Activated naive CD8-positive, alpha-beta T cell (primary cell): ENCODE measurements at regions not wholly inside any gene's neighbourhood (a gene's known extent, or its start where the extent isn't known, plus 50 kb on each side); places are given as distances from the start of the nearest gene placed in this dataset.

ENCODE experiments used
- H3K27ac Mint-ChIP-seq: one replicate; pipeline ENCODE4 v1.8.0; 2021; ENCODE audit warnings: mixed read lengths
- H3K27me3 Mint-ChIP-seq: one replicate; pipeline ENCODE4 v1.8.0; 2021; ENCODE audit warnings: mixed read lengths
- H3K36me3 Mint-ChIP-seq: one replicate; pipeline ENCODE4 v1.8.0; 2021; ENCODE audit warnings: mixed read lengths
- H3K4me1 Mint-ChIP-seq: one replicate; pipeline ENCODE4 v1.8.0; 2021; ENCODE audit warnings: low read depth, mixed read lengths
- H3K4me3 Mint-ChIP-seq: one replicate; pipeline ENCODE4 v1.8.0; 2021; ENCODE audit warnings: mild to moderate bottlenecking, mixed read lengths
- H3K9me3 Mint-ChIP-seq: one replicate; pipeline ENCODE4 v1.8.0; 2021; ENCODE audit warnings: low read depth, mixed read lengths

DNA sequence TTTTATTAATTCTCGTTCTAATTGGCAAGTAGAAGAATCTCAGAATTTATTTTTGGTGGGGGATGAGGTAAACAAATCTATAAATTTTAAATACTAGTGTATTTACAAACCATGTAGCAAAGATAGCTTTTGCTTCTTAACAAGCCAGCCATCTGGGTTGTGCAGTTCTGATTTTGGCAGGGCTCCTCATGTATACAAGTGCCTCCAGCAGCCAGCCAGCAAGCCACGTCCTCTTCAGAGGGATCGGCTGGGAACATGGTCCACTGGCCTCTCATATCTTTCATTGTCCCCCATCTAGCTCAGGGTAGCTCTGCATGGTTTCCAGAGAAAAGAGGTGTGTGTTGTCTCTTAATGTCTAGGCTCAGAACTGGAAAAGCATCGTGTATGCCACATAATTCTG, 659.1 kb downstream of the MRPL39 start:
- Mint-ChIP-seq H3K4me1 (no peaks in the 10 kb centered on the region), H3K27me3 (no peaks in the 10 kb centered on the region), H3K9me3 (no peaks in the 10 kb centered on the region), H3K36me3 (no peaks in the 10 kb centered on the region), H3K27ac (no peak overlapping the region), H3K4me3 (no peak overlapping the region)

DNA sequence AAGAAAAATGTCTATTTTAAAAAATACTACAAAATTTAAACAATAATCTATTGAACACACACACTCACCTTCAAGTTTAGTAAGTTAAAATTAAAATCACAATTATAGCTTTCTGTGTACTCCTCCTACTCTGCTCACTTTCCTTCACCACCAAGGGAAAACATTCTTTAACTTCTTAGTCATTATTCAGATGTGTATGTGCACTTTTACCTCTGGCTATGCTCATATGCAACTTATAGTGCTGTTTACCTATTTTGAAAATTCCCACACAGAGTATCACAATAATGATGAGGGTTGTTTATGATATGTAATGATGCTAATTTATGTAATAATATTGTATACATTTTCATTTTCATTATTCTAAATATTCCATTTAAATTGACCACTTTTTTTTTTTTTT, 661.4 kb downstream of the MRPL39 start:
- H3K4me1 Mint-ChIP-seq, result no peaks in the 10 kb centered on the region
- no peaks in the 10 kb centered on the region for H3K36me3 Mint-ChIP-seq
- H3K9me3 Mint-ChIP-seq, result no peaks in the 10 kb centered on the region
- H3K27me3 Mint-ChIP-seq, result no peaks in the 10 kb centered on the region
- no peak overlapping the region for H3K27ac Mint-ChIP-seq
- H3K4me3 Mint-ChIP-seq, result no peak overlapping the region

DNA sequence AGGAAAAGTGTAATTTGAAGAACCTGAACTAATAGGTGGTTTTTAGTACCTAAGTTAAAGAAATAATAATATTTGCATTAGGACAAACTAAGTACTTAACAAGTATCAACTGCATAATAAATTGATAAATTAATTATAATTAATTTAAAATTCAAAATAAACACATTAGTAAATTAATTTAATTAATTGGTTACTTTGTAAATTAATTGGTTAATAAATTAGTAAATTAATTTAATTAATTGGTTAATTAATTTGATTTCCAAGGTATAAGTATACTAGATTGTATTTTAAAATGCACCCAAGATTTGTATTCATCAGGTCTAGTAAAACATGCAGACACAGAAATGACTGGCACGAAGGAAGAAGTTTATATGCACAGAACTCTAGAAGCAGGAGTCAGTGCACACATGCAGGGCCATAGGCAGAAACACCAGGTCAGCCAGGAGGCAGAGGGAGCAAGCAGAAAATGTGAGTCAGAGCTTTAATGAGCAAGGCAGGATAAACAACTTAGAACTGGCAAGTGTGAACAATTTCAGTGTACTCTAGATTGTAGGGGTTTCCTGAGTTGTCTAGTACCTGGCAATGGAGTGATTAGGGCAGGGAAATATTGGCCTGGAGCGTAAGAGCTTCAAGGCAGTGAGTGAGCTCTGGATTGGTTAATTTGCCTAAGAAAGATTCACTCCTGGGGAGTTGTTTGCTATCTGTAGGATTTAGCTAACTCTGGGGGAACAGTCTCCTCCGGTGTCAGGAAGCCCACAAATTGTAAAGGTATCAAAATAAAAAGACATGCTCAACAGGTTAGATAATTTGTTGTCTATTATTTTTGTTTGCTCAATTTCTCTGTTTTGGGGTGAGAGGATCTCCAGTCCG, 665.7 kb downstream of the MRPL39 start:
- Mint-ChIP-seq H3K9me3 (no peaks in the 10 kb centered on the region), H3K4me3 (no peak overlapping the region), H3K27ac (no peak overlapping the region), H3K36me3 (no peaks in the 10 kb centered on the region), H3K27me3 (no peaks in the 10 kb centered on the region), H3K4me1 (no peaks in the 10 kb centered on the region)

DNA sequence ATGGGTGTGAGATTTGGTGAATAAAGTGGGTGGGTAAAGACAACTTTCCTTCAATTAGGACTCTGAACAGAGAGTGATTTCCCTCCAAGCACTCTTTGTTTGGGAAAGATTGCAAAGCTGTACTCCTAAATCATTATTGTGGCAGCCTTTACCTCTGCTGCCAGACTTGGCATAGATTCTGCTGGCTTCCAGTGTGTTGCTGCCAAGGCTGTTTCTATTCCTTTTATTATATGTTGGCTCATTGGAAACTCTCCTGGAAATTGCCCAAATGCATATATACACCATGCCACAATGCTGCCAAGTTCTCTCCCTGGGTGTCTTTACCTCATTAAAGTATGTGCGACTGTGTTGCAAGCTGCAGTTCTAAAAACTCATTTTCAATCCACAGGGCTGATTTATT, 668.0 kb downstream of the MRPL39 start:
- no peaks in the 10 kb centered on the region for H3K4me1 Mint-ChIP-seq
- no peaks in the 10 kb centered on the region for H3K36me3 Mint-ChIP-seq
- H3K27ac Mint-ChIP-seq, result no peak overlapping the region
- no peaks in the 10 kb centered on the region for H3K9me3 Mint-ChIP-seq
- no peak overlapping the region for H3K4me3 Mint-ChIP-seq
- H3K27me3 Mint-ChIP-seq, result no peaks in the 10 kb centered on the region

DNA sequence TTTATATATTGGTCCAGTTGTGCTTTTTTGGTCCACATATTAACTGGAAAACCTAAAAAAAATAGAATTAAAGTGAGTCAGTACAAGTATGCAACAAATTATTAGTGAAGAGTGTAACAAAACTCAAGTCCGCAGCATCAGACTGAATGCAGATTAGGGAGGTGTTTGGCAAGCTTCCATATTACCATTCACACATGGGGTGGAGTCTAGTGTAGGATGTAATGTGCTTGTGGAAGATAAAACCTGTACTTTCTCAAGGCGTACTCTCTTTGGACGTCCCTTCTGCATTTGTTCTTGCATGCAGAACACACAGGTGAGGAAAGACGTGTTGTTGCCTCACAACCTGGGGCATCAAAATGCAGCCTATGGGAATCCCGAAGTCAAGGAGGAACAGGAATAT, 668.7 kb downstream of the MRPL39 start:
- Mint-ChIP-seq H3K9me3 (no peaks in the 10 kb centered on the region), H3K36me3 (no peaks in the 10 kb centered on the region), H3K27me3 (no peaks in the 10 kb centered on the region), H3K4me3 (no peak overlapping the region), H3K27ac (no peak overlapping the region), H3K4me1 (no peaks in the 10 kb centered on the region)

DNA sequence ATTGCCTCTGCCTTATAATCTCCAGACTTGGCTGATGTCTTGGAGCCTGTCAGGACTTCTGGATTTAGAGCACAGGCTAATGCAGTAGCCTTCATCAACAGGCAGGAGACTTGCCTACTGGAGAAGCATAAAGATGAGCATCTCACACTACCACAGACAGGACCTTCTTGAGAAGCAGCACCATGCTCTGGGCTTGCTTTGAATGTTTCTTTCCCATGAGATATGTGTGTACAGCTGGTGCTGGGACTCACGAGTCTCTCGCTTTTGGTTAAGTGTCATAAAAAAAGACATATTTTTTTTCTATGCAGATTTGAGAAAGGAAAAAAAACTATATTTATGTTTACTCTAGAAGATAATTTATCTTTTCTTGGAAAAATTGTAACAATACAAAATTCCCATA, 671.3 kb downstream of the MRPL39 start:
- Mint-ChIP-seq H3K27me3 (no peaks in the 10 kb centered on the region), H3K4me3 (no peak overlapping the region), H3K9me3 (no peaks in the 10 kb centered on the region), H3K27ac (no peak overlapping the region), H3K36me3 (no peaks in the 10 kb centered on the region), H3K4me1 (no peaks in the 10 kb centered on the region)

DNA sequence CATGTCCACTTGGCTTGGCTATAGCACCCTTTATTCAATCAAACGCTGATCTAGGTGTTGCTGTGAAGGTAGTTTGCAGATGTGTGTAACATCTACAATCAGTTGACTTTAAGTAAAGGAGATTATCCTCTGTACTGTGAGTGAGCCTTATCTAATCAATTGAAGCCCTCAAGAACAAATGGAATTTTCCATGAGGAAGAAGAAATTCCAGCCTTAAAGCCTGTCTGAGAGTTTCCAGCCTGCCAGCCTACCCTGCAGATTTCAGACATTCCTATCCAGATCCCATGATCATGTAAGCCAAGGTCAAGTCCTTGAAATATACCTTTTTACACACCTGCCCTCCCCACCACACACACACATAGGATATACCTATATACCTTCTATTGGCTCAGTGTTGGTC, 696.7 kb downstream of the MRPL39 start:
- H3K27ac Mint-ChIP-seq, result no peak overlapping the region
- no peaks in the 10 kb centered on the region for H3K9me3 Mint-ChIP-seq
- H3K27me3 Mint-ChIP-seq, result no peaks in the 10 kb centered on the region
- no peaks in the 10 kb centered on the region for H3K4me1 Mint-ChIP-seq
- H3K36me3 Mint-ChIP-seq, result no peaks in the 10 kb centered on the region
- H3K4me3 Mint-ChIP-seq, result no peak overlapping the region

DNA sequence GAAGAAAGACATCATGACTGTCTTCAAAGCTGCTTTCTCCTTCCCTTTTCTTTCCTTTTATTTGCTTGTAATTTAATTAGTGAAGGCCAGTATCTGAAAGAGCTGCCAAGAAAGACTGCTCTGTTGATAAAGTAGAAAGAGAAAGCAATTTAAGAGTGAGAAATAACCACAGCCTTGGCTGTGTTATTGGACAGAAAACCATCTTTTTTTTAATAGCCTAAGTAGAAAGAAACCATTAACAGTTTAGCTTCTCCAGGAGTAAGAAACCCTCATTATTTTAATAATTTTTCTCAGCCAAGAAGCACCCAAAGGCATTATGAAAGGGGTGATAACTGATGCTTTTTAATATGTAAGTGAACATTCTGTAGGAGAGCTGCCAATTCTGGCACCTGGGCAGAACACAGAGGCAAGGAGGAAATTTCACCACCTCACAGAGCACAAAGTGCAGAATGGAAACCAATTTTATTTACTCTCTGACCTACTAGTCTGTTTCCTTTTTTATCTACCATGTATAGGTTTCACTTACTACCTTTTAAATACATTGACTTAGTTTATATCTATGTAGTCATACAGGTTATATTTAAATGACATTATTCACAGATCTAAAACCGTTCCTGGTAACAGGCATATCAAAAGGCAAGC, 703.2 kb downstream of the MRPL39 start:
- Mint-ChIP-seq H3K36me3 (no peaks in the 10 kb centered on the region), H3K27me3 (no peaks in the 10 kb centered on the region)

DNA sequence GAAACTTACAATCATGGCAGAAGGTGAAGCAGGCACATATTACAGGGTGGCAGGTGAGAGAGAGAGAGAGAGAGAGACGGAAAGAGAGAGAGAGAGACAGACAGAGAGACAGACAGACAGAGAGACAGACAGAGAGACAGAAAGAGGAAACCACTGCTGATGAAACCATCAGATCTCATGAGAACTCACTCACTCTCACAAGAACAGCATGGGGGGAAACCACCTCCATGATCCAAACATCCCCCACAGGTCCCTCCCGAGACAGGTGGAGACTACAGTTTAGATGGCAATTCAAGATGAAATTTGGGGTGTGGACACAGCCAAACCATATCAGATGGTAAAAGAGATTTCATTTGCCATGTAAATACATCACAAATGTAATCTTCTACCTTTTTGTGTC, 708.1 kb downstream of the MRPL39 start:
- Mint-ChIP-seq H3K4me3 (no peak overlapping the region), H3K27ac (no peak overlapping the region), H3K4me1 (no peaks in the 10 kb centered on the region), H3K9me3 (peaks cover 5% of the 10 kb centered on the region), H3K36me3 (no peaks in the 10 kb centered on the region), H3K27me3 (no peaks in the 10 kb centered on the region)

More for the DNA sequence above, 703.2 kb downstream of the MRPL39 start:
- Mint-ChIP-seq H3K4me3 (no peak overlapping the region), H3K27ac (no peak overlapping the region), H3K4me1 (no peaks in the 10 kb centered on the region), H3K9me3 (peaks cover 5% of the 10 kb centered on the region)

DNA sequence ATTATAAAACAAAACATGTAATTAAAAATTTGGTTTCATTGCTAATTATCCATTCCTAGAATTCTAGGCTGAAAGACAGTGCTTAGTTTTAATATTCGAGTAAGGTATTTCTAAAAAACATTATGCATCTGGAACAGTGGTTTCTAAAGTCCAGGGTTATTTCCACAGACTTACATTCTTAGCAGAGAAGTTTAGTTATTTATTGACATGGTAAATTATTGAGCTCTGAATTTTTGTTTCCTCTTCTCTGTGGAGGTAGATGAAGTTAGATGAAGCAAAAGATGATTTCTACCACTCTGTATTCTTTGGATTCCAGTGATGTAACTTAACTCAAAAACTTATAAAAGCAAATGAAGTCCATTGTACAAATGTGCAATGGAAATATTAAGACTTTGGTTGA, 709.4 kb downstream of the MRPL39 start:
- Mint-ChIP-seq H3K27me3 (no peaks in the 10 kb centered on the region), H3K4me3 (no peak overlapping the region), H3K27ac (no peak overlapping the region), H3K36me3 (no peaks in the 10 kb centered on the region), H3K4me1 (no peaks in the 10 kb centered on the region), H3K9me3 (peaks cover 5% of the 10 kb centered on the region)

DNA sequence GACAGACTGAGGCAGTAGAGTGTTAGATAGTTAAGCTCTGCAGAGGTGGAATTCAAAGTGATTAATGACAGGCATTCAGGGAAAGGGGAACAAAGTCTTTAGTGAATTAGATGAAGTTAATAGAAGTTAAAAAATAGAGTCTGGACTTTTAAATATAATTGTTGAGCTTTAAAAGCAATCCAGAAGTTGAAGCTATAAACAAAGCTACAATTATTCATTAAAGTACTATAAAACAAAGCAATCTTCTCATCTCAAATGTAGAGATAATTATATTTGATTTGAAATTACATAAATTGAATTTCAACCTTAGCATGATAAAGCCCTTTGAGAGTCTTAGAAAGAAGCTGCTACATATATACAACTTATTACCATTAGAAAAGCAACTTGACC, 710.6 kb downstream of the MRPL39 start:
- Mint-ChIP-seq H3K9me3 (no peaks in the 10 kb centered on the region), H3K4me3 (no peak overlapping the region), H3K27me3 (no peaks in the 10 kb centered on the region), H3K36me3 (no peaks in the 10 kb centered on the region), H3K4me1 (no peaks in the 10 kb centered on the region), H3K27ac (no peak overlapping the region)

DNA sequence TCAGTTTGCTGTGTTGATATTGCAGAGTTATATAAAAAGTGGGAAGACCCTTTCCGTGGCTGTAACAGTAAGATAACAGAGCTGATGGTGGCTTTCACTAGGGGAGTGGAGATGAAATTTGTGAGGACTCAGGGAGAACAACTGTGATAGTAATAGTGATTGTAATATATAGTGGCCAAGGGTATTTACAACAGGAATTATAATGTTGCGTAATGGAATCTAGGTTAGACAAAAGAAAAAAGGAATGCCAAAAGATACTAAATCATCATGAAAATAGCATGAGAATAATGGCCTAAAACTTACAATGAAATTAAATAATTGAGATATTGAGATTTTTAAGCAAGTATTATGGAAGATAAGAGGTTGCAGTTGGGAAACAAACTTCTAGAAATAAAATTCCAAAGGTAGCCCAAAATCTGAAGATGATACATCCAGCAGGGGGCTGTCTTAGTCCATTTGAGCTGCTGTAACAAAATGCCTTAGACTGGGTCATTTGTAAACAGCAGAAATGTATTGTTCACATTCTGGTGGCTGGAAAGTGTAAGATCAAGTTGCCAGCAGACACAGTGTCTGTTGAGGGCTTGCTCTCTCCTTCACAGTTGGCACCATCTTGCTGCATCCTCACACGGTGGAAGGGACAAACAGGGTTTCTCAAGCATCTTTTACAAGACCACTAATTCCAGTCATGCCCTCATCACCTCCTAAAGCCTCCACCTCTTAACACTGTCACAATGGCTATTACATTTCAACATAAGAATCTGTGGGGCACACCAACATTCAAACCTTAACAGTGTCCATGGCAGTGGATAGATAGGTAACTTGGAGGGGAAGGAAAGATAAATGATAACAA, 711.2 kb downstream of the MRPL39 start:
- H3K27ac Mint-ChIP-seq, result no peak overlapping the region
- H3K36me3 Mint-ChIP-seq, result no peaks in the 10 kb centered on the region
- H3K27me3 Mint-ChIP-seq, result no peaks in the 10 kb centered on the region
- H3K4me3 Mint-ChIP-seq, result no peak overlapping the region
- H3K4me1 Mint-ChIP-seq, result no peaks in the 10 kb centered on the region
- no peaks in the 10 kb centered on the region for H3K9me3 Mint-ChIP-seq

DNA sequence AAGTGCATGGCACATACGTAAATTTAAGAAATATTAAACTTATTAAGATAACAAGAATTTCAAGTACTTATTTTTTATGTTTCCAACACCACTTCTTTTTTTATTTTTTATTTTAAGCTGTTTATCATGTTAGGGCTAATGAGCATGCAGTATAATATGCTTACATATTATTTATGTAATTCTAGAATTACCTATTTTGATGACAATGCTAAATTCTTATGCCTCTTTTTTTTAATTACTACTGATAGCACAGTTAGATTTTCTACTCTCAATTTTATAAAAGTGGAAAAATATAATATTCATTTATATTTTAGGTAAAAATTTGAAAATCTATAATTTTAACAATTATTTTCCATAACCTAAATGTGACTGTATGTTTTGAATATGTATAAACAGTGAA, 713.0 kb downstream of the MRPL39 start:
- no peaks in the 10 kb centered on the region for H3K4me1 Mint-ChIP-seq

DNA sequence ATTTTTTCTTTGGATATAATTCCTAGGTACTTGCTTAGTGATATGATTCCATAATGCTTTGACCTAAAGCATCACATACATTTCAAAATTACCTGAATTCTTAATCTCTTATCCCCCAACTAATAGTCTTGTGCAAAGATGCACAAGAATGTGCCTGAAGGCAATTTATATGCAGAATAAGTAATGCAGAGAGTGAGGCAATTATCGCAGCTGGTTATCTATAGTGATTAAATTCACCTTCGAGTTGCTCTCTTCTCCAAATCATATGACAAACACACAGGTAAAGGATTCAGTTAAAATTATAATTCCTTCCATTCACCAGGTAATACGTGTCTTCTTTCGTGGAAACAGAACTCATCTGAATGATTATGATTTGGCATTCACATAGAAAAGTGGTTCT, 717.3 kb downstream of the MRPL39 start:
- no peaks in the 10 kb centered on the region for H3K4me1 Mint-ChIP-seq
- no peaks in the 10 kb centered on the region for H3K36me3 Mint-ChIP-seq
- H3K9me3 Mint-ChIP-seq, result peaks cover 2% of the 10 kb centered on the region
- H3K4me3 Mint-ChIP-seq, result no peak overlapping the region
- H3K27me3 Mint-ChIP-seq, result no peaks in the 10 kb centered on the region
- H3K27ac Mint-ChIP-seq, result no peak overlapping the region

More for the DNA sequence above, 713.0 kb downstream of the MRPL39 start:
- H3K27ac Mint-ChIP-seq, result no peak overlapping the region
- H3K4me3 Mint-ChIP-seq, result no peak overlapping the region
- no peaks in the 10 kb centered on the region for H3K36me3 Mint-ChIP-seq
- H3K9me3 Mint-ChIP-seq, result no peaks in the 10 kb centered on the region
- H3K27me3 Mint-ChIP-seq, result no peaks in the 10 kb centered on the region

DNA sequence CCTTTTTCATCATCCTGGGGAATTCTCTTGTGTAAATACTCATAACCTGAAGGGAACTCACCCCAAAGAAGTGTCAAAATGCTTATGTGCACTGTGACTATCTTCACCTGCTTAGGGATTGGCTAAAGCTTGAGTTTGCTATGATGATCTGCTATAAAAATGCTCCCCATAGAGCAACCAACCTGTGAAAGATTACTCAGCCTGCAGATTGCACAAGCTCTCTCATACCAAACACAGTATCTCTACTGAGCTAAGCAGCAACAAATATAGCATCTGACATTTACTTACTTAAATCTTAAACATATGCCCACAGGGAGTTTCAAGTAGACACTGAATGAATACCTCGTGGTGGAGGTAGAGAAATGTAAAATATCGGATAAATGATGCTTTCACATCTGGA, 725.8 kb downstream of the MRPL39 start:
- H3K27ac Mint-ChIP-seq, result no peak overlapping the region
- H3K4me1 Mint-ChIP-seq, result no peaks in the 10 kb centered on the region
- no peak overlapping the region for H3K4me3 Mint-ChIP-seq

More for the DNA sequence above, 725.8 kb downstream of the MRPL39 start:
- peaks cover 1% of the 10 kb centered on the region for H3K27me3 Mint-ChIP-seq
- H3K9me3 Mint-ChIP-seq, result peaks cover 12% of the 10 kb centered on the region
- peaks cover 2% of the 10 kb centered on the region for H3K36me3 Mint-ChIP-seq
